GM13976 (cell line): ENCODE measurements at regions not wholly inside any gene's neighbourhood (a gene's known extent, or its start where the extent isn't known, plus 50 kb on each side); places are given as distances from the start of the nearest gene placed in this dataset.

ENCODE experiments used
- DNase-seq: peaks from one replicate; pipeline ENCODE4 v3.0.0; 2012; ENCODE audit warnings: low spot score
- CTCF ChIP-seq: IDR thresholded peaks from 2 replicates; pipeline ENCODE4 v1.5.1; 2012; ENCODE audit warnings: borderline replicate concordance, mild to moderate bottlenecking; ENCODE audit not compliant: insufficient read depth; ENCODE audit errors: extremely low read depth, missing control alignments, control extremely low read depth
- in situ Hi-C: fragments of 300-500 bp; cut with MboI; formaldehyde crosslinking; loops from one replicate; pipeline ENCODE4 v1.12.0; 2022; ENCODE audit warnings: low sequenced_read_pairs, mixed read lengths, inconsistent platforms; ENCODE audit not compliant: unreplicated experiment

- TF ChIP-seq CTCF = no peak
- in situ Hi-C loops = no loop called here
- no peak for DNase-seq
Observed at GRCh38 chr6:77979204-77979603, 326.4 kb downstream of the MEI4 start.

- in situ Hi-C loops = no loop called here
- TF ChIP-seq CTCF = no peak
- DNase-seq = no peak
Observed at GRCh38 chr6:77986380-77987034, 333.7 kb downstream of the MEI4 start.

GRCh38 chr6:77987035-77987384 is 334.2 kb downstream of the MEI4 start:
- no peak for DNase-seq
- TF ChIP-seq CTCF = no peak
- in situ Hi-C loops = no loop called here

GRCh38 chr6:78010130-78010529 is 357.3 kb downstream of the MEI4 start:
- no peak for TF ChIP-seq CTCF
- no peak for DNase-seq
- in situ Hi-C loops = no loop called here

GRCh38 chr6:78020586-78020985 is 367.7 kb downstream of the MEI4 start:
- in situ Hi-C loops = no loop called here
- no peak for TF ChIP-seq CTCF
- DNase-seq = no peak

GRCh38 chr6:78025502-78025901 is 372.7 kb downstream of the MEI4 start:
- no peak for DNase-seq
- TF ChIP-seq CTCF = no peak

More at GRCh38 chr6:78025502-78025901, 372.7 kb downstream of the MEI4 start:
- in situ Hi-C loops = no loop called here
